Fibroblast of skin of left biceps (primary cell): ENCODE measurements at regions not wholly inside any gene's neighbourhood (a gene's known extent, or its start where the extent isn't known, plus 50 kb on each side); places are given as distances from the start of the nearest gene placed in this dataset.
"Not testable (repeated sequence)": the region's sequence is repeated elsewhere in the genome, so short reads cannot be mapped to it uniquely, and the experiment has no call there.

Experiments used
- DNase-seq, 2 experiments: peaks; one replicate each; pipeline ENCODE4 v3.0.0-alpha.2; 2013; ENCODE audit warnings: low read depth in 2 of 2

GRCh38 chr4:173699841-173700475 lies 169.9 kb upstream of the HAND2 start:
- DNase-seq = no peak

GRCh38 chr4:173698557-173699262 lies 168.7 kb upstream of the HAND2 start:
- DNase-seq = peak; percentile 9 to 10

- DNase-seq = no peak
These were observed 167.8 kb upstream of the HAND2 start for GRCh38 chr4:173697840-173698239.

- no peak for DNase-seq
These were observed 166.5 kb upstream of the HAND2 start for GRCh38 chr4:173696551-173696950.

GRCh38 chr4:173696011-173696410 lies 166.0 kb upstream of the HAND2 start:
- no peak for DNase-seq

- no peak for DNase-seq
These were observed 155.8 kb upstream of the HAND2 start for GRCh38 chr4:173685831-173686210.

GRCh38 chr4:173685165-173685830 lies 155.3 kb upstream of the HAND2 start:
- no peak for DNase-seq

- no peak for DNase-seq
These were observed 154.2 kb upstream of the HAND2 start for GRCh38 chr4:173684223-173684622.

GRCh38 chr4:173682609-173683008 lies 152.6 kb upstream of the HAND2 start:
- no peak for DNase-seq

- no peak for DNase-seq
These were observed 150.2 kb upstream of the HAND2 start for GRCh38 chr4:173680278-173680677.

GRCh38 chr4:173675446-173675845 lies 145.4 kb upstream of the HAND2 start:
- no peak for DNase-seq

- DNase-seq = no peak
These were observed 139.6 kb upstream of the HAND2 start for GRCh38 chr4:173669460-173670179.

GRCh38 chr4:173661001-173661400 lies 131.0 kb upstream of the HAND2 start:
- no peak for DNase-seq

- DNase-seq = no peak
These were observed 126.9 kb upstream of the HAND2 start for GRCh38 chr4:173656898-173657297.

GRCh38 chr4:173652283-173652931 lies 122.4 kb upstream of the HAND2 start:
- DNase-seq = no peak

- DNase-seq = no peak
These were observed 121.7 kb upstream of the HAND2 start for GRCh38 chr4:173651651-173652282.

- no peak for DNase-seq
These were observed 117.9 kb upstream of the HAND2 start for GRCh38 chr4:173647902-173648301.

- DNase-seq = no peak
These were observed 112.5 kb upstream of the HAND2 start for GRCh38 chr4:173642509-173642908.

- no peak for DNase-seq
These were observed 105.4 kb upstream of the HAND2 start for GRCh38 chr4:173635395-173635794.

GRCh38 chr4:173626277-173626676 lies 96.2 kb upstream of the HAND2 start:
- no peak for DNase-seq

- DNase-seq = not testable (repeated sequence)
These were observed 88.6 kb upstream of the HAND2 start for GRCh38 chr4:173618648-173619047.
